H1 (cell line): ENCODE measurements at regions not wholly inside any gene's neighbourhood (a gene's known extent, or its start where the extent isn't known, plus 50 kb on each side); places are given as distances from the start of the nearest gene placed in this dataset.

Experiments
- CTCF ChIA-PET: fragments of 300-600 bp; sonication (Branson Sonifier 250); formaldehyde crosslinking; loops from one replicate; lab custom pipeline; 2021; ENCODE audit not compliant: partially characterized antibody; lab: Charles Lee
- POLR2A ChIA-PET: fragments of 300-600 bp; sonication (Branson Sonifier 250); formaldehyde crosslinking; loops from one replicate; lab custom pipeline; 2021; ENCODE audit warnings: inconsistent platforms; ENCODE audit not compliant: partially characterized antibody; lab: Charles Lee
- DNase-seq, 2 experiments: peaks; one replicate each; pipeline versions ENCODE4 v3.0.0 to v3.0.0-alpha.2; 2010 to 2022; ENCODE audit warnings: low spot score in 2 of 2, low read depth in 1 of 2, mixed read lengths in 1 of 2
- FAIRE-seq: peaks from 2 replicates; lab custom pipeline; 2011; peaks lifted over from hg19 to GRCh38; lab: Jason Lieb, UNC
- H2AFZ ChIP-seq: 2 replicates; pipeline ENCODE4 v1.8.1; 2012; ENCODE audit warnings: low read length, inconsistent platforms
- H2AK5ac ChIP-seq: 2 replicates; pipeline ENCODE4 v1.6.1; 2013; ENCODE audit warnings: low read depth, low read length
- H2BK120ac ChIP-seq: replicated peaks from 2 replicates; pipeline ENCODE3; 2013; ENCODE audit warnings: low read depth, low read length, inconsistent platforms
- H2BK12ac ChIP-seq: 2 replicates; pipeline ENCODE4 v1.6.1; 2013; ENCODE audit warnings: low read depth, low read length
- H2BK15ac ChIP-seq: 2 replicates; pipeline ENCODE4 v1.6.1; 2013; ENCODE audit warnings: low read length
- H2BK20ac ChIP-seq: 2 replicates; pipeline ENCODE4 v1.6.1; 2013; ENCODE audit warnings: low read length
- H2BK5ac ChIP-seq: 2 replicates; pipeline ENCODE4 v1.6.1; 2013; ENCODE audit warnings: low read depth, low read length
- H3K14ac ChIP-seq: 2 replicates; pipeline ENCODE4 v1.6.1; 2013; ENCODE audit warnings: inconsistent platforms; ENCODE audit not compliant: insufficient read length
- H3K18ac ChIP-seq: 2 replicates; pipeline ENCODE4 v1.6.1; 2013; ENCODE audit warnings: low read length; ENCODE audit errors: extremely low read depth
- H3K23ac ChIP-seq: 2 replicates; pipeline ENCODE4 v1.6.1; 2013; ENCODE audit warnings: inconsistent platforms; ENCODE audit not compliant: insufficient read length
- H3K23me2 ChIP-seq: 2 replicates; pipeline ENCODE4 v1.6.1; 2013; ENCODE audit warnings: low read depth, low read length
- H3K27ac ChIP-seq: 2 replicates; pipeline ENCODE4 v1.6.1; 2011; ENCODE audit warnings: low read depth, low read length, inconsistent platforms
- H3K27me3 ChIP-seq, 4 experiments: replicated peaks in 1 of 4; 1 replicate in 1 of 4; 2 replicates in 3 of 4; pipeline versions ENCODE4 v1.6.1 to v1.8.1; 2011 to 2013; ENCODE audit warnings: low read length in 3 of 4, mild to moderate bottlenecking in 3 of 4, inconsistent platforms in 2 of 4, mixed read lengths in 2 of 4, moderate library complexity in 1 of 4; ENCODE audit not compliant: control insufficient read depth in 3 of 4, insufficient read depth in 3 of 4; ENCODE audit errors: extremely low read depth in 1 of 4
- H3K36me3 ChIP-seq, 4 experiments: 2 replicates each; pipeline versions ENCODE4 v1.6.1 to v1.8.1; 2011 to 2013; ENCODE audit warnings: mild to moderate bottlenecking in 4 of 4, low read length in 3 of 4, moderate library complexity in 2 of 4, control low read depth in 1 of 4, inconsistent platforms in 1 of 4; ENCODE audit not compliant: insufficient read depth in 4 of 4, control insufficient read depth in 2 of 4
- H3K4ac ChIP-seq: replicated peaks from 2 replicates; pipeline ENCODE3; 2013; ENCODE audit warnings: low read length, low read depth, mixed read lengths, inconsistent platforms; ENCODE audit not compliant: insufficient read length
- H3K4me1 ChIP-seq, 4 experiments: replicated peaks in 1 of 4; 1 replicate in 1 of 4; 2 replicates in 3 of 4; pipeline versions ENCODE4 v1.6.1 to v1.8.1; 2011 to 2013; ENCODE audit warnings: low read length in 3 of 4, inconsistent platforms in 2 of 4, mixed read lengths in 1 of 4; ENCODE audit not compliant: insufficient read depth in 4 of 4, control insufficient read depth in 3 of 4
- H3K4me2 ChIP-seq, 2 experiments: 2 replicates each; pipeline versions ENCODE4 v1.6.1 to v1.8.1; 2011 to 2013; ENCODE audit warnings: low read depth in 2 of 2, low read length in 2 of 2, control low read depth in 1 of 2, inconsistent platforms in 1 of 2, mild to moderate bottlenecking in 1 of 2; ENCODE audit not compliant: insufficient read depth in 1 of 2
- H3K4me3 ChIP-seq, 4 experiments: fragments of 200-600, 300-600 bp in 1 of 4; sonication (generic), shearing (Covaris generic), sonication (Bioruptor Twin) in 1 of 4; 2 replicates each; pipeline versions ENCODE4 v1.5.1 to v1.8.1; 2011 to 2016; ENCODE audit warnings: low read length in 4 of 4, low read depth in 3 of 4, control low read depth in 2 of 4, inconsistent platforms in 2 of 4, mild to moderate bottlenecking in 2 of 4, mixed read lengths in 1 of 4, moderate library complexity in 1 of 4; ENCODE audit not compliant: insufficient read depth in 2 of 4; ENCODE audit errors: extremely low read depth in 1 of 4
- H3K56ac ChIP-seq: replicated peaks from 2 replicates; pipeline ENCODE3; 2013; ENCODE audit warnings: low read depth, mild to moderate bottlenecking, mixed read lengths, low read length, inconsistent platforms; ENCODE audit not compliant: insufficient read length
- H3K79me1 ChIP-seq: 2 replicates; pipeline ENCODE4 v1.6.1; 2013; ENCODE audit warnings: low read depth, low read length, control low read depth
- H3K79me2 ChIP-seq, 2 experiments: 2 replicates each; pipeline versions ENCODE4 v1.6.1 to v1.8.1; 2012 to 2013; ENCODE audit warnings: low read length in 2 of 2, mild to moderate bottlenecking in 2 of 2, inconsistent platforms in 1 of 2; ENCODE audit not compliant: insufficient read depth in 2 of 2, control insufficient read depth in 1 of 2
- H3K9ac ChIP-seq, 4 experiments: replicated peaks in 1 of 4; 1 replicate in 1 of 4; 2 replicates in 3 of 4; pipeline versions ENCODE4 v1.6.1 to v1.8.1; 2011 to 2013; ENCODE audit warnings: low read depth in 3 of 4, low read length in 3 of 4, control low read depth in 2 of 4, mild to moderate bottlenecking in 2 of 4, moderate library complexity in 2 of 4, inconsistent platforms in 1 of 4; ENCODE audit errors: extremely low read depth in 1 of 4
- H3K9me3 ChIP-seq, 2 experiments: 2 replicates each; pipeline versions ENCODE4 v1.6.1 to v1.8.1; 2012 to 2013; ENCODE audit warnings: mild to moderate bottlenecking in 2 of 2, moderate library complexity in 2 of 2, control low read depth in 1 of 2, inconsistent platforms in 1 of 2, low read depth in 1 of 2, low read length in 1 of 2, mixed read lengths in 1 of 2; ENCODE audit not compliant: insufficient read depth in 2 of 2
- H4K20me1 ChIP-seq, 2 experiments: replicated peaks in 1 of 2; 2 replicates each; pipeline versions ENCODE3 to v1.8.1; 2011 to 2013; ENCODE audit warnings: inconsistent platforms in 2 of 2, low read length in 2 of 2, mild to moderate bottlenecking in 1 of 2; ENCODE audit not compliant: insufficient read depth in 2 of 2, control insufficient read depth in 1 of 2
- H4K5ac ChIP-seq: 2 replicates; pipeline ENCODE4 v1.6.1; 2013; ENCODE audit warnings: low read length, low read depth, mixed read lengths, inconsistent platforms; ENCODE audit not compliant: insufficient read length
- H4K8ac ChIP-seq: 2 replicates; pipeline ENCODE4 v1.8.0; 2013; ENCODE audit warnings: mild to moderate bottlenecking, moderate library complexity, low read length, inconsistent platforms; ENCODE audit not compliant: insufficient read depth; ENCODE audit errors: extremely low read depth
- H4K91ac ChIP-seq: replicated peaks from 2 replicates; pipeline ENCODE3; 2013; ENCODE audit warnings: low read length, mixed read lengths, inconsistent platforms; ENCODE audit not compliant: insufficient read length
- MAX ChIP-seq: IDR thresholded peaks from 2 replicates; pipeline ENCODE4 v1.6.1; 2012; ENCODE audit warnings: inconsistent platforms
- PHF8 ChIP-seq: fragments of 200-600 bp; sonication (generic); conservative IDR thresholded peaks from 2 replicates; pipeline ENCODE4 v1.7.1; 2012; ENCODE audit warnings: low read depth, mild to moderate bottlenecking, inconsistent platforms, low read length, moderate library complexity
- POLR2AphosphoS5 ChIP-seq: IDR thresholded peaks from 2 replicates; pipeline ENCODE4 v1.6.1; 2011; ENCODE audit warnings: low read depth, low read length
- SIX5 ChIP-seq: IDR thresholded peaks from 2 replicates; pipeline ENCODE4 v1.6.1; 2011; ENCODE audit warnings: mild to moderate bottlenecking, low read depth, low read length
- WGBS, 2 experiments: shearing (Covaris generic) in 1 of 2; methylation state at CpG; one replicate each; pipeline versions ENCODE4 v1.1.6 to v1.1.7; 2013 to 2015; ENCODE audit warnings: low lambda C conversion rate in 2 of 2, mixed read lengths in 2 of 2, inconsistent platforms in 1 of 2, low coverage in 1 of 2, missing lambda C conversion rate in 1 of 2; ENCODE audit not compliant: insufficient replicate concordance in 2 of 2, insufficient coverage in 1 of 2, insufficient read length in 1 of 2; ENCODE audit errors: extremely low coverage in 1 of 2, missing lambda C conversion rate in 1 of 2; 5-methylcytosine and 5-hydroxymethylcytosine counted together

- Histone ChIP-seq H4K91ac (no peak overlapping the region), H3K23ac (no peak overlapping the region), H3K14ac (no peak overlapping the region), H2BK12ac (no peak overlapping the region), H3K4me2 (no peak overlapping the region), H3K27me3 (no peaks in the 10 kb centered on the region), H3K79me1 (no peaks in the 10 kb centered on the region), H2AK5ac (no peak overlapping the region), H2BK20ac (no peak overlapping the region), H3K56ac (no peak overlapping the region), H3K36me3 (no peaks in the 10 kb centered on the region), H3K23me2 (no peaks in the 10 kb centered on the region), H2BK15ac (no peak overlapping the region), H3K9me3 (no peaks in the 10 kb centered on the region), H3K4me3 (no peak overlapping the region), H2AFZ (no peak overlapping the region), H2BK120ac (no peak overlapping the region), H3K27ac (no peak overlapping the region), H3K4me1 (peaks cover 0 to 3% (median 0%) of the 10 kb centered on the region in 4 experiments; a peak in 2 of 7 replicates), H4K5ac (no peak overlapping the region), H3K9ac (no peak overlapping the region), H3K4ac (no peak overlapping the region), H4K8ac (no peak overlapping the region), H3K79me2 (no peaks in the 10 kb centered on the region), H2BK5ac (no peak overlapping the region), H4K20me1 (no peaks in the 10 kb centered on the region), H3K18ac (no peak overlapping the region)
- TF ChIP-seq MAX (no peak), POLR2AphosphoS5 (no peak), SIX5 (no peak), PHF8 (no peak)
- 95% methylated on average over 1 of the region's 1 CpG; no CpG with 5 or more reads in 1 of the 2 experiments for WGBS, 2 experiments
- CTCF ChIA-PET, result interaction anchor here (1.8 kb wide), 1 partner anchor 697 kb away, joined by 3 read pairs; no protein-coding TSS in a partner anchor
- POLR2A ChIA-PET, result no interaction called here
- DNase-seq (no peak), FAIRE-seq (no peak)
These were observed 2788.4 kb downstream of the PCDH9 start for GRCh38 chr13:64441740-64442139.
